ENCODE measurements at regions not wholly inside any gene's neighbourhood (a gene's known extent, or its start where the extent isn't known, plus 50 kb on each side); places are given as distances from the start of the nearest gene placed in this dataset.

DNA sequence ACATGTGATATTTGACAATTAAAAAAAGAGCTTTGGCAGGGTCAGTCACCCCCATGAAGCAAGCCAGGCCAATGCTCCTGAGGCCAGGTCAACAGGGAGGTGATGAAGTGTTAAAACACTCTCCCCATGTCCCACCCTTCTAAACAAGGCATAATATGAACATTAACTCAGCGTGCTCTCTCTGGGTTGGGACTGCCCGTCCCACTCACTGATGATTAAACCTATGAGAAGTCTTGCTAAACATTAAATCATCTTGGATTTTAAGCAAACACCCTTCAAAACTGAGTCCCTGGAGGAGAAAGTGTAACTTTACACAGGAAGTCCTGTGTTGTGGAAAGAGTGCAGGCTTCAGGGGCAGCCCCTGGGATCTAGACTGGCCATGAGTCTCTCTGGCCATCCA is 558.5 kb downstream of the CD83 start:
- TF ChIP-seq, protein P1, sequence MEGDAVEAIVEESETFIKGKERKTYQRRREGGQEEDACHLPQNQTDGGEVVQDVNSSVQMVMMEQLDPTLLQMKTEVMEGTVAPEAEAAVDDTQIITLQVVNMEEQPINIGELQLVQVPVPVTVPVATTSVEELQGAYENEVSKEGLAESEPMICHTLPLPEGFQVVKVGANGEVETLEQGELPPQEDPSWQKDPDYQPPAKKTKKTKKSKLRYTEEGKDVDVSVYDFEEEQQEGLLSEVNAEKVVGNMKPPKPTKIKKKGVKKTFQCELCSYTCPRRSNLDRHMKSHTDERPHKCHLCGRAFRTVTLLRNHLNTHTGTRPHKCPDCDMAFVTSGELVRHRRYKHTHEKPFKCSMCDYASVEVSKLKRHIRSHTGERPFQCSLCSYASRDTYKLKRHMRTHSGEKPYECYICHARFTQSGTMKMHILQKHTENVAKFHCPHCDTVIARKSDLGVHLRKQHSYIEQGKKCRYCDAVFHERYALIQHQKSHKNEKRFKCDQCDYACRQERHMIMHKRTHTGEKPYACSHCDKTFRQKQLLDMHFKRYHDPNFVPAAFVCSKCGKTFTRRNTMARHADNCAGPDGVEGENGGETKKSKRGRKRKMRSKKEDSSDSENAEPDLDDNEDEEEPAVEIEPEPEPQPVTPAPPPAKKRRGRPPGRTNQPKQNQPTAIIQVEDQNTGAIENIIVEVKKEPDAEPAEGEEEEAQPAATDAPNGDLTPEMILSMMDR (IDR thresholded peaks at IDR 0.05), result no peak
- TF ChIP-seq POLR2A (IDR thresholded peaks at IDR 0.05; ENCODE audit: low read depth) (no peak), EP300 (IDR thresholded peaks at IDR 0.05) (no peak), POLR2AphosphoS5 (IDR thresholded peaks at IDR 0.05) (no peak)
